ENCODE measurements at regions not wholly inside any gene's neighbourhood (a gene's known extent, or its start where the extent isn't known, plus 50 kb on each side); places are given as distances from the start of the nearest gene placed in this dataset.

GRCh38 chr2:16493788-16494187 is 171.8 kb downstream of the CYRIA start:
- Histone ChIP-seq H3K9me3 (ENCODE audit: control insufficient read depth in 4 of 4, low read length in 3 of 4) (no peaks in the 10 kb centered on the region), H3K4me1 (ENCODE audit: control insufficient read depth in 4 of 4, insufficient read depth in 4 of 4, low read length in 3 of 4) (peaks cover 0 to 18% (median 14%) of the 10 kb centered on the region in 4 donors), H3K4me3 (ENCODE audit: low read depth in 1 of 3, low read length in 3 of 3) (no peak overlapping the region), H3K36me3 (ENCODE audit: control insufficient read depth in 4 of 4, insufficient read depth in 3 of 4, low read depth in 1 of 4, low read length in 3 of 4) (no peaks in the 10 kb centered on the region), H3K9ac (ENCODE audit: low read depth in 1 of 2, low read length in 2 of 2) (no peak overlapping the region), H3K27ac (ENCODE audit: low read depth in 1 of 2, low read length in 2 of 2) (no peak overlapping the region), H3K27me3 (ENCODE audit: control insufficient read depth in 4 of 4, insufficient read depth in 4 of 4, low read length in 3 of 4) (no peaks in the 10 kb centered on the region)
- peak; percentile 17 for TF ChIP-seq REST (IDR thresholded peaks at IDR 0.05)
- TF ChIP-seq RXRA (IDR thresholded peaks at IDR 0.05): no peak
- WGBS: 81% methylated on average over 3 of the region's 3 CpGs
- DNase-seq (ENCODE audit: low spot score): no peak

GRCh38 chr2:16487686-16488085 is 177.9 kb downstream of the CYRIA start:
- 35% methylated on average over 4 of the region's 4 CpGs for WGBS
- H3K36me3 ChIP-seq (ENCODE audit: control insufficient read depth in 4 of 4, insufficient read depth in 3 of 4, low read depth in 1 of 4, low read length in 3 of 4): no peaks in the 10 kb centered on the region
- no peak overlapping the region for H3K4me3 ChIP-seq (ENCODE audit: low read depth in 1 of 3, low read length in 3 of 3)
- H3K27ac ChIP-seq (ENCODE audit: low read depth in 1 of 2, low read length in 2 of 2): no peak overlapping the region
- H3K9me3 ChIP-seq (ENCODE audit: control insufficient read depth in 4 of 4, low read length in 3 of 4): no peaks in the 10 kb centered on the region
- TF ChIP-seq YY1 (IDR thresholded peaks at IDR 0.05) (no peak), FOXA1 (IDR thresholded peaks at IDR 0.05) (no peak), EGR1 (IDR thresholded peaks at IDR 0.05; ENCODE audit: low read depth in 2 of 2) (no peak), NR2F2 (IDR thresholded peaks at IDR 0.05) (no peak), REST (IDR thresholded peaks at IDR 0.05) (no peak), RXRA (IDR thresholded peaks at IDR 0.05) (peak in 1 of 2 donors; percentile 9), ATF3 (IDR thresholded peaks at IDR 0.05) (no peak), GABPA (IDR thresholded peaks at IDR 0.05 in 1 of 2, conservative IDR thresholded peaks at IDR 0.05 in 1 of 2) (no peak), HNF4G (IDR thresholded peaks at IDR 0.05) (no peak), CTCF (IDR thresholded peaks at IDR 0.05; ENCODE audit: low read depth, low read length, missing input control) (peak; percentile 68), FOXA2 (IDR thresholded peaks at IDR 0.05) (no peak), MAX (IDR thresholded peaks at IDR 0.05) (no peak), RAD21 (IDR thresholded peaks at IDR 0.05) (peak; percentile 91 to 99), HNF4A (conservative IDR thresholded peaks at IDR 0.05) (peak in 1 of 2 donors; percentile 32)
- H3K9ac ChIP-seq (ENCODE audit: low read depth in 1 of 2, low read length in 2 of 2): no peak overlapping the region
- no peaks in the 10 kb centered on the region for H3K4me1 ChIP-seq (ENCODE audit: control insufficient read depth in 4 of 4, insufficient read depth in 4 of 4, low read length in 3 of 4)
- no peak for DNase-seq (ENCODE audit: low spot score)
- H3K27me3 ChIP-seq (ENCODE audit: control insufficient read depth in 4 of 4, insufficient read depth in 4 of 4, low read length in 3 of 4): no peaks in the 10 kb centered on the region
